PC-3 (cell line): ENCODE measurements at regions not wholly inside any gene's neighbourhood (a gene's known extent, or its start where the extent isn't known, plus 50 kb on each side); places are given as distances from the start of the nearest gene placed in this dataset.
"Not testable (repeated sequence)": the region's sequence is repeated elsewhere in the genome, so short reads cannot be mapped to it uniquely, and the experiment has no call there.

Experiments
- EZH2 ChIP-seq: fragments of 300-600 bp; sonication (generic); IDR thresholded peaks from one replicate; pipeline ENCODE4 v1.6.1; 2017; ENCODE audit warnings: antibody characterized with exemption, mild to moderate bottlenecking, low read length; ENCODE audit not compliant: unreplicated experiment
- EZH2phosphoT487 ChIP-seq: fragments of 300-600 bp; sonication (generic); IDR thresholded peaks from 2 replicates; pipeline ENCODE4 v1.6.1; 2018; ENCODE audit warnings: mild to moderate bottlenecking, antibody characterized with exemption, low read length, borderline replicate concordance
- TF ChIP-seq, protein P1 (sequence below): fragments of 300-600 bp; sonication (generic); conservative IDR thresholded peaks from 2 replicates; pipeline ENCODE4 v1.5.1; 2017; ENCODE audit warnings: antibody characterized with exemption, low read depth, mild to moderate bottlenecking, low read length

DNA sequence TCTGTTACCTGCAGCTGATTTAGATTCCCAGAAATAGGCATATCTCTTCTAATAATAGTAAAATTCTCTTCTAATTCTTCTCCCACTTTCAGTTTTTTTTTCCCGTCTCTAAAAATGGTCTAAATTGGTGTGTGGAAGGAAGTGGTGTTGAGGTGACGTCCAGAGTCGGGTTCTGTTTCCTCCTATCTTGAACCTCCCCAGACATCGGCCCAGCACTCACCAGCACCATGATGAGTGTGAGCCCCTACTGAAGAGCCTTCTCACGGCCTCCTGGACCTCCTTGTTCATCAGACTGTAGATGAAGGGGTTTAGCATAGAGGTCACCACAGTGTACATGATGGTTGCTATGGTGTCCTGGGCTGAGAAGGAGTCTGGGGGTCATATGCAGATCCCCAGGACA is 53.5 kb upstream of the FAM153A start:
- TF ChIP-seq, protein P1, sequence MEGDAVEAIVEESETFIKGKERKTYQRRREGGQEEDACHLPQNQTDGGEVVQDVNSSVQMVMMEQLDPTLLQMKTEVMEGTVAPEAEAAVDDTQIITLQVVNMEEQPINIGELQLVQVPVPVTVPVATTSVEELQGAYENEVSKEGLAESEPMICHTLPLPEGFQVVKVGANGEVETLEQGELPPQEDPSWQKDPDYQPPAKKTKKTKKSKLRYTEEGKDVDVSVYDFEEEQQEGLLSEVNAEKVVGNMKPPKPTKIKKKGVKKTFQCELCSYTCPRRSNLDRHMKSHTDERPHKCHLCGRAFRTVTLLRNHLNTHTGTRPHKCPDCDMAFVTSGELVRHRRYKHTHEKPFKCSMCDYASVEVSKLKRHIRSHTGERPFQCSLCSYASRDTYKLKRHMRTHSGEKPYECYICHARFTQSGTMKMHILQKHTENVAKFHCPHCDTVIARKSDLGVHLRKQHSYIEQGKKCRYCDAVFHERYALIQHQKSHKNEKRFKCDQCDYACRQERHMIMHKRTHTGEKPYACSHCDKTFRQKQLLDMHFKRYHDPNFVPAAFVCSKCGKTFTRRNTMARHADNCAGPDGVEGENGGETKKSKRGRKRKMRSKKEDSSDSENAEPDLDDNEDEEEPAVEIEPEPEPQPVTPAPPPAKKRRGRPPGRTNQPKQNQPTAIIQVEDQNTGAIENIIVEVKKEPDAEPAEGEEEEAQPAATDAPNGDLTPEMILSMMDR, result not testable (repeated sequence)
- TF ChIP-seq EZH2, EZH2phosphoT487: not testable (repeated sequence)
